ENCODE measurements at regions not wholly inside any gene's neighbourhood (a gene's known extent, or its start where the extent isn't known, plus 50 kb on each side); places are given as distances from the start of the nearest gene placed in this dataset.

GRCh38 chr2:4192119-4192518 is 488.7 kb downstream of the DCDC2C start:
- no peak overlapping the region for H3K4me3 ChIP-seq (ENCODE audit: low read depth, low read length)
- H3K36me3 ChIP-seq (ENCODE audit: control insufficient read depth, insufficient read depth, low read length) = no peaks in the 10 kb centered on the region
- no peak for TF ChIP-seq CTCF (IDR thresholded peaks at IDR 0.05; ENCODE audit: insufficient read depth, low read length, poor library complexity, severe bottlenecking)
- H3K27me3 ChIP-seq (ENCODE audit: control insufficient read depth, insufficient read depth, low read length) = no peaks in the 10 kb centered on the region
- no peak for DNase-seq (ENCODE audit: low read depth)

GRCh38 chr2:4214444-4215205 is 511.2 kb downstream of the DCDC2C start:
- Histone ChIP-seq H3K36me3 (ENCODE audit: control insufficient read depth, insufficient read depth, low read length) (no peaks in the 10 kb centered on the region), H3K4me3 (ENCODE audit: low read depth, low read length) (no peak overlapping the region), H3K27me3 (ENCODE audit: control insufficient read depth, insufficient read depth, low read length) (no peaks in the 10 kb centered on the region)
- no peak for TF ChIP-seq CTCF (IDR thresholded peaks at IDR 0.05; ENCODE audit: insufficient read depth, low read length, poor library complexity, severe bottlenecking)
- DNase-seq (ENCODE audit: low read depth) = peak; percentile 42

GRCh38 chr2:4217737-4218136 is 514.4 kb downstream of the DCDC2C start:
- no peak for TF ChIP-seq CTCF (IDR thresholded peaks at IDR 0.05; ENCODE audit: insufficient read depth, low read length, poor library complexity, severe bottlenecking)
- no peaks in the 10 kb centered on the region for H3K36me3 ChIP-seq (ENCODE audit: control insufficient read depth, insufficient read depth, low read length)
- DNase-seq (ENCODE audit: low read depth) = no peak
- no peaks in the 10 kb centered on the region for H3K27me3 ChIP-seq (ENCODE audit: control insufficient read depth, insufficient read depth, low read length)
- no peak overlapping the region for H3K4me3 ChIP-seq (ENCODE audit: low read depth, low read length)

GRCh38 chr2:4219101-4219500 is 515.7 kb downstream of the DCDC2C start:
- no peak for TF ChIP-seq CTCF (IDR thresholded peaks at IDR 0.05; ENCODE audit: insufficient read depth, low read length, poor library complexity, severe bottlenecking)
- Histone ChIP-seq H3K4me3 (ENCODE audit: low read depth, low read length) (no peak overlapping the region), H3K36me3 (ENCODE audit: control insufficient read depth, insufficient read depth, low read length) (no peaks in the 10 kb centered on the region), H3K27me3 (ENCODE audit: control insufficient read depth, insufficient read depth, low read length) (no peaks in the 10 kb centered on the region)
- DNase-seq (ENCODE audit: low read depth) = no peak

GRCh38 chr2:4219571-4219970 is 516.2 kb downstream of the DCDC2C start:
- no peak for TF ChIP-seq CTCF (IDR thresholded peaks at IDR 0.05; ENCODE audit: insufficient read depth, low read length, poor library complexity, severe bottlenecking)
- no peaks in the 10 kb centered on the region for H3K27me3 ChIP-seq (ENCODE audit: control insufficient read depth, insufficient read depth, low read length)
- peak; percentile 4 for DNase-seq (ENCODE audit: low read depth)

GRCh38 chr2:4221434-4221833 is 518.1 kb downstream of the DCDC2C start:
- H3K36me3 ChIP-seq (ENCODE audit: control insufficient read depth, insufficient read depth, low read length) = no peaks in the 10 kb centered on the region
- no peaks in the 10 kb centered on the region for H3K27me3 ChIP-seq (ENCODE audit: control insufficient read depth, insufficient read depth, low read length)
- no peak for DNase-seq (ENCODE audit: low read depth)
- no peak for TF ChIP-seq CTCF (IDR thresholded peaks at IDR 0.05; ENCODE audit: insufficient read depth, low read length, poor library complexity, severe bottlenecking)
- H3K4me3 ChIP-seq (ENCODE audit: low read depth, low read length) = no peak overlapping the region

More at GRCh38 chr2:4219571-4219970, 516.2 kb downstream of the DCDC2C start:
- Histone ChIP-seq H3K36me3 (ENCODE audit: control insufficient read depth, insufficient read depth, low read length) (no peaks in the 10 kb centered on the region), H3K4me3 (ENCODE audit: low read depth, low read length) (no peak overlapping the region)
